Bronchial epithelial cell (primary cell): ENCODE measurements at regions not wholly inside any gene's neighbourhood (a gene's known extent, or its start where the extent isn't known, plus 50 kb on each side); places are given as distances from the start of the nearest gene placed in this dataset.

Experiments
- DNase-seq: peaks from one replicate; pipeline ENCODE4 v3.0.0-alpha.2; 2010; ENCODE audit warnings: low read depth
- FAIRE-seq: peaks from 2 replicates; lab custom pipeline; 2011; peaks lifted over from hg19 to GRCh38; lab: Jason Lieb, UNC
- H3K27me3 ChIP-seq: 2 replicates; pipeline ENCODE4 v1.5.1; 2011; ENCODE audit warnings: low read length; ENCODE audit not compliant: control insufficient read depth, insufficient read depth
- H3K36me3 ChIP-seq: 2 replicates; pipeline ENCODE4 v1.5.1; 2011; ENCODE audit warnings: low read length; ENCODE audit not compliant: control insufficient read depth, insufficient read depth
- H3K4me3 ChIP-seq: 2 replicates; pipeline ENCODE4 v1.5.1; 2011; ENCODE audit warnings: mild to moderate bottlenecking, low read depth, low read length, control low read depth
- TF ChIP-seq, protein P1 (sequence below): IDR thresholded peaks from 2 replicates; pipeline ENCODE4 v1.5.1; 2011; ENCODE audit warnings: mild to moderate bottlenecking, moderate library complexity, low read length, control low read depth, inconsistent platforms; ENCODE audit not compliant: insufficient read depth, severe bottlenecking

DNA sequence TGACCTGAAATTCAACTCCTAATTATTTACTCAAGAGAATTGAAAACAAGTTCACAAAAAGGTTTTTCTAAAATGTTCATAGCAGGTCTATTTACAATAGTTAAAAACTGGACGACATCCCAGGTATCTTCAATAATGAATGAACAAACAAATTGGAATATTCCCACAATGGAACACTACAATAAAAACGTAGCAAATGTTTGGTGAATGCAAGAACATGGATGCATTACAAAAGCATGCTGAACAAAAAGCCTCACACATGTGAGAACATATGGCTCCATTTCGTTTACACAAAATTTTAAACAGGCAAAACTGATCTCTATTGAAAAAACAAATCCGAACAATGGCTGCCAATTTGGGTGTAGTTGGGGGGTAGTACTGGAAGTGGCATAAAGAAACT, 669.9 kb downstream of the MTRR start:
- no peak for DNase-seq
- H3K36me3 ChIP-seq, result no peaks in the 10 kb centered on the region
- H3K27me3 ChIP-seq, result no peaks in the 10 kb centered on the region
- no peak for FAIRE-seq
- H3K4me3 ChIP-seq, result no peak overlapping the region
- TF ChIP-seq, protein P1, sequence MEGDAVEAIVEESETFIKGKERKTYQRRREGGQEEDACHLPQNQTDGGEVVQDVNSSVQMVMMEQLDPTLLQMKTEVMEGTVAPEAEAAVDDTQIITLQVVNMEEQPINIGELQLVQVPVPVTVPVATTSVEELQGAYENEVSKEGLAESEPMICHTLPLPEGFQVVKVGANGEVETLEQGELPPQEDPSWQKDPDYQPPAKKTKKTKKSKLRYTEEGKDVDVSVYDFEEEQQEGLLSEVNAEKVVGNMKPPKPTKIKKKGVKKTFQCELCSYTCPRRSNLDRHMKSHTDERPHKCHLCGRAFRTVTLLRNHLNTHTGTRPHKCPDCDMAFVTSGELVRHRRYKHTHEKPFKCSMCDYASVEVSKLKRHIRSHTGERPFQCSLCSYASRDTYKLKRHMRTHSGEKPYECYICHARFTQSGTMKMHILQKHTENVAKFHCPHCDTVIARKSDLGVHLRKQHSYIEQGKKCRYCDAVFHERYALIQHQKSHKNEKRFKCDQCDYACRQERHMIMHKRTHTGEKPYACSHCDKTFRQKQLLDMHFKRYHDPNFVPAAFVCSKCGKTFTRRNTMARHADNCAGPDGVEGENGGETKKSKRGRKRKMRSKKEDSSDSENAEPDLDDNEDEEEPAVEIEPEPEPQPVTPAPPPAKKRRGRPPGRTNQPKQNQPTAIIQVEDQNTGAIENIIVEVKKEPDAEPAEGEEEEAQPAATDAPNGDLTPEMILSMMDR, result no peak

DNA sequence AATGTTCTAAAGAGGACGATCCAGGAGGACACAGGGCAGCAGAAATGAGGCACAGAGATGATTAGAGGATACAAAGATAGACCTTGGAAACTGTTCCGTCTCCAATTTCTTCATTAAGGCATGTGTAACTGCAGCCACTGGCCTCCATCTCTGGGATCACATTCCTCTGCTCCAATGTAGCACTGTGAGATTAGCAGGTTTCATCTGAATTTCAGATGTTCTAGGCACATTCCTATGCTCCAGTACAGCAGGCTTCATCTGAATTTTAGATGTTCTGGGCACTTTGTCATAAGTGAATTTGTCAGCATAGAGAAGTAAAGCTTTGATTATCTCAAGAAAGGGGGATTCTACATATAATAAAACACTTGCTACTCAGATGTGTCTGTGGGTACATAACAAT, 671.4 kb downstream of the MTRR start:
- FAIRE-seq (no peak), DNase-seq (no peak)
- TF ChIP-seq, protein P1, result no peak
- no peaks in the 10 kb centered on the region for H3K27me3 ChIP-seq
- no peaks in the 10 kb centered on the region for H3K36me3 ChIP-seq
- H3K4me3 ChIP-seq, result no peak overlapping the region

DNA sequence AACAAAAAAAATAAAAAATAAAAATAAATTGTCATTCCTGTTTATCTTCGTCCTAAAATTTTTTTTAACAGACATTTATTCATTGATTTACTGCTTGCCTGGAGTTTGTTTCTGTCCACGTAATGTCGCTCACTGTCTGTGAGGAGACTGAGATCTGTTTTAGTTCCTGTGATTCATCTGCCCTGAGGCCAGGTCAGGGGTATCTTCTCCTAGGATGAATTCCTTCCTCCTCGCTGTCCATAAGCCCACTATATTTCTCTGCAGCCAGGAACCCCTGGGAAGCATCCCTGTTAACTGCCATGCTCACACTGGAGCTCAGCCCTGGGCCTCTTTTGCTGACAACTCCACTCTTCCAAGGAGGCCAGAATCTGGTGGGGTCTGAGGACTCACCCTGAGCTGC, 682.0 kb downstream of the MTRR start:
- DNase-seq, result no peak
- FAIRE-seq, result no peak
- no peaks in the 10 kb centered on the region for H3K27me3 ChIP-seq
- no peak overlapping the region for H3K4me3 ChIP-seq
- H3K36me3 ChIP-seq, result no peaks in the 10 kb centered on the region
- TF ChIP-seq, protein P1, result no peak

DNA sequence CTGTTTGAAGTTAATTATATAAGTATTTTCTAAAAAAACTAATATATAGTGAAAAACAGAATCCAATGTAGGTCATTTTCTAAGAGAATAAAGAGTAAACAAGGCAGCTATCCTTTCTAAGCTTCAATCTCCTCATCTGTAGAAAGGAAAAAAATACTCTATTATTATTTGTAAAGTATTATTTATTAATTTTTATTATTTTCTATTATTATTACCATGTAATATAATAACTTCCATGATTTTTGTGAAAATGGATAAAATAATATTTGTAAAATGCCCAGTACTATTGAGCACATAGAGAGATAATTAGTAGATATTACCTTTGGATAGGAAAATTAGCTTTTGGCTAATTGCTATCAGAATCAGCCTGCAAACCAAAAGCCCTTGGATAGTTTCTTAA, 684.4 kb downstream of the MTRR start:
- no peak for DNase-seq
- TF ChIP-seq, protein P1, result no peak
- H3K36me3 ChIP-seq, result no peaks in the 10 kb centered on the region
- FAIRE-seq, result no peak
- H3K27me3 ChIP-seq, result no peaks in the 10 kb centered on the region
- H3K4me3 ChIP-seq, result no peak overlapping the region

DNA sequence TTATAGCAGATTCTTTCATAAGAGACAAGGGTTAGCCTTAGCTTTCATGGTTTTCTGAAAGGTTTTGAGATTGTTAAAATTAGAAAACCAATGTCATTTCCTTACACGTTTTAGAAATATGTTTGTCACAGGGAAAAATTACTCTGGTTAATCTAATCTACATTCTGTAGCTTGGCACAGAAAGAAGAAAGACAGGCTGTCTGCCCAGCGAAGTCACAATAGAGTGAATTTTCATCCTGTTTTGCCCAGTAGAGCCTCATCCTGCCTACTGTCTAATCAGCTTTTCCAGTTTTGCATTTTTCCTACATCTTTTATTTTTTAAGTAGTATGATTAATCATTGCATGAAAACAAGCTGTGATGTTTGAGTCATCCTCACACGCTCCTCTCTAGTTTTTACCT, 688.8 kb downstream of the MTRR start:
- Histone ChIP-seq H3K4me3 (no peak overlapping the region), H3K36me3 (no peaks in the 10 kb centered on the region), H3K27me3 (no peaks in the 10 kb centered on the region)
- TF ChIP-seq, protein P1, result no peak
- FAIRE-seq (no peak), DNase-seq (peak; percentile 35)

DNA sequence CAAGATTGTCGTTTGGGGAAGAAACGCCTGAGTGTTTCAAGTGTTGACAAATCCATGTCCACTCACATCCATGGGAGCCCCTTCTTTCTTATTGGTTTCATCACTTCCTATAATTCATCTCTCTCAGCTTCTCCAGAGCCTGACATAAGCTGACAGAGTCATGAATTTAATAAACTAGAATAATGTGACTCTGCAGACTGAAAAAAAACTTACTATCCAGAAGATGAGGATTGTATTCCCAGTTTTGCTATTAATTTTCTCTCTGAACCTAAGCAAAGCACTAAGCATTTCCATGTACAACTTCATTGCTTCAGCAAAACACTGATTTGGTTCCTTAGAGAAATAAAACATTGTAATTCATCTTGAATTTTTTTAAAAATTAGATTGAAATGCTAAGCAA, 691.8 kb downstream of the MTRR start:
- Histone ChIP-seq H3K4me3 (no peak overlapping the region), H3K36me3 (no peaks in the 10 kb centered on the region), H3K27me3 (no peaks in the 10 kb centered on the region)
- TF ChIP-seq, protein P1, result no peak
- DNase-seq (no peak), FAIRE-seq (no peak)
